HepG2 (cell line): ENCODE measurements at regions not wholly inside any gene's neighbourhood (a gene's known extent, or its start where the extent isn't known, plus 50 kb on each side); places are given as distances from the start of the nearest gene placed in this dataset.

Source experiments
- ATAC-seq: fragments of 200-7000 bp; cut with Tn5 transposase; 3 replicates; pipeline ENCODE4 v1.9.1; 2020; ENCODE audit warnings: mild to moderate bottlenecking, moderate library complexity
- BruUV-seq: library from RNA; stranded (reverse); fragments of 400-500 nt; replicated peaks from 2 replicates; lab custom pipeline; 2021; lab: Mats Ljungman, UMichigan
- CTCF ChIA-PET: fragments of 300-600 bp; formaldehyde crosslinking; extraction: SDS; loops from one replicate; lab custom pipeline; 2021; ENCODE audit warnings: low total read pairs, inconsistent platforms, low intra/inter-chr PET ratio; lab: Yijun Ruan, JAX
- POLR2A ChIA-PET: fragments of 350-600 bp; sonication (Branson Sonifier 250); formaldehyde crosslinking; loops from one replicate; lab custom pipeline; 2020; ENCODE audit warnings: antibody characterized with exemption, inconsistent platforms; lab: Yijun Ruan, JAX
- DNase-seq: peaks from one replicate; pipeline ENCODE4 v3.0.0-alpha.2; 2015; ENCODE audit warnings: low spot score
- FAIRE-seq: peaks from 3 replicates; lab custom pipeline; 2011; peaks lifted over from hg19 to GRCh38; lab: Jason Lieb, UNC
- H2AFZ ChIP-seq: one replicate; pipeline ENCODE4 v1.6.1; 2011; ENCODE audit warnings: low read length, inconsistent platforms
- H3K27ac ChIP-seq: fragments of 300-600 bp; 3 replicates; pipeline ENCODE4 v1.8.0; 2011; ENCODE audit warnings: mixed run types, mild to moderate bottlenecking, mixed read lengths, low read length, inconsistent platforms; ENCODE audit not compliant: insufficient read depth; ENCODE audit errors: extremely low read length
- H3K27me3 ChIP-seq, 2 experiments: fragments of 200-600 bp in 1 of 2; 2 replicates in 1 of 2; 3 replicates in 1 of 2; pipeline versions ENCODE4 v1.6.0 to v1.8.0; 2011; ENCODE audit warnings: low read length in 2 of 2, mild to moderate bottlenecking in 2 of 2, moderate library complexity in 2 of 2, inconsistent platforms in 1 of 2; ENCODE audit not compliant: insufficient read depth in 2 of 2, control insufficient read depth in 1 of 2
- H3K36me3 ChIP-seq, 2 experiments: fragments of 200-600 bp in 1 of 2; replicated peaks in 1 of 2; 2 replicates in 1 of 2; 3 replicates in 1 of 2; pipeline versions ENCODE4 v1.5.1 to v1.8.0; 2011; ENCODE audit warnings: low read length in 2 of 2, inconsistent platforms in 1 of 2; ENCODE audit not compliant: insufficient read depth in 2 of 2, control insufficient read depth in 1 of 2
- H3K4me1 ChIP-seq: 2 replicates; pipeline ENCODE4 v1.5.1; 2012; ENCODE audit warnings: low read length, inconsistent platforms; ENCODE audit not compliant: insufficient read depth
- H3K4me2 ChIP-seq: 2 replicates; pipeline ENCODE4 v1.6.0; 2011; ENCODE audit warnings: low read depth, low read length, inconsistent platforms
- H3K4me3 ChIP-seq, 3 experiments: fragments of 200-600 bp in 1 of 3; sonication (generic), shearing (Covaris generic) in 1 of 3; replicated peaks in 1 of 3; 2 replicates each; pipeline ENCODE4 v1.5.1; 2011 to 2016; ENCODE audit warnings: low read length in 3 of 3, inconsistent platforms in 2 of 3, low read depth in 2 of 3, mild to moderate bottlenecking in 2 of 3, control low read depth in 1 of 3, mixed read lengths in 1 of 3; ENCODE audit not compliant: insufficient read depth in 1 of 3
- H3K79me2 ChIP-seq: one replicate; pipeline ENCODE4 v1.6.1; 2011; ENCODE audit warnings: low read length, inconsistent platforms; ENCODE audit not compliant: insufficient read depth
- H3K9ac ChIP-seq: 2 replicates; pipeline ENCODE4 v1.6.0; 2011; ENCODE audit warnings: mild to moderate bottlenecking, low read depth, low read length, inconsistent platforms; ENCODE audit not compliant: insufficient read depth
- H3K9me3 ChIP-seq: 2 replicates; pipeline ENCODE4 v1.5.1; 2012; ENCODE audit warnings: mild to moderate bottlenecking, low read length
- H4K20me1 ChIP-seq: 2 replicates; pipeline ENCODE4 v1.6.0; 2011; ENCODE audit warnings: inconsistent platforms, mild to moderate bottlenecking, low read length, moderate library complexity; ENCODE audit not compliant: insufficient read depth
- KLF13 ChIP-seq: sonication (generic); formaldehyde crosslinking; IDR thresholded peaks from 2 replicates; pipeline ENCODE4 v1.4.0; 2020; ENCODE audit warnings: mild to moderate bottlenecking, missing genetic modification reagents
- NBN ChIP-seq: fragments of 450-650 bp; conservative IDR thresholded peaks from 2 replicates; pipeline ENCODE4 v1.6.1; 2017
- RERE ChIP-seq: IDR thresholded peaks from 2 replicates; pipeline ENCODE4 v1.6.1; 2016; ENCODE audit warnings: low read depth, missing genetic modification reagents, missing compliant biosample characterization
- TBP ChIP-seq: sonication (generic); formaldehyde crosslinking; IDR thresholded peaks from 2 replicates; pipeline ENCODE4 v1.5.0; 2020; ENCODE audit warnings: missing genetic modification reagents
- TCF7 ChIP-seq: sonication (generic); IDR thresholded peaks from 2 replicates; pipeline ENCODE4 v1.6.1; 2016; ENCODE audit warnings: antibody characterized with exemption, low read depth
- THAP9 ChIP-seq: sonication (generic); formaldehyde crosslinking; IDR thresholded peaks from 2 replicates; pipeline ENCODE4; 2020; ENCODE audit warnings: missing genetic modification reagents, mild to moderate bottlenecking, borderline replicate concordance
- TRAFD1 ChIP-seq: sonication (generic); formaldehyde crosslinking; IDR thresholded peaks from 2 replicates; pipeline ENCODE4 v1.5.1; 2020; ENCODE audit warnings: missing genetic modification reagents, mild to moderate bottlenecking, borderline replicate concordance
- ZBTB7B ChIP-seq: sonication (generic); formaldehyde crosslinking; IDR thresholded peaks from 2 replicates; pipeline ENCODE4 v1.4.0; 2020; ENCODE audit warnings: missing genetic modification reagents
- ZNF143 ChIP-seq: sonication (generic); formaldehyde crosslinking; IDR thresholded peaks from 2 replicates; pipeline ENCODE4 v1.4.0; 2020; ENCODE audit warnings: missing genetic modification reagents
- ZNF552 ChIP-seq: sonication (generic); formaldehyde crosslinking; IDR thresholded peaks from 2 replicates; pipeline ENCODE4 v1.9.0; 2022; ENCODE audit warnings: missing genetic modification reagents, mild to moderate bottlenecking, borderline replicate concordance
- WGBS: methylation state at CpG from one replicate; pipeline ENCODE4 v1.1.6; 2017; ENCODE audit warnings: low lambda C conversion rate; 5-methylcytosine and 5-hydroxymethylcytosine counted together
- in situ Hi-C: cut with HindIII; loops from 2 replicates; pipeline ENCODE4 v1.10.0; 2017; ENCODE audit warnings: low pct_unique_long_range_greater_than_20kb; ENCODE audit not compliant: extremely low pct_ligation_motif_present
- intact Hi-C: fragments of 100-400 bp; cut with micrococcal nuclease; formaldehyde crosslinking; loops from one replicate; pipeline ENCODE4 v1.10.0; 2022; ENCODE audit not compliant: unreplicated experiment

GRCh38 chr15:81948222-81948621 is 97.6 kb downstream of the MEX3B start:
- Histone ChIP-seq H3K4me1 (no peaks in the 10 kb centered on the region), H3K4me2 (no peak overlapping the region), H3K9me3 (no peaks in the 10 kb centered on the region), H2AFZ (no peak overlapping the region), H3K27ac (no peak overlapping the region), H4K20me1 (no peaks in the 10 kb centered on the region), H3K9ac (no peak overlapping the region), H3K36me3 (no peaks in the 10 kb centered on the region), H3K27me3 (peaks cover 0 to 6% of the 10 kb centered on the region in 2 experiments; a peak in 1 of 5 replicates), H3K79me2 (no peaks in the 10 kb centered on the region), H3K4me3 (no peak overlapping the region)
- FAIRE-seq: no peak
- in situ Hi-C loops: no loop called here
- POLR2A ChIA-PET: no interaction called here
- CTCF ChIA-PET: no interaction called here
- ATAC-seq: no peak
- WGBS: 39% methylated on average over 8 of the region's 8 CpGs
- TF ChIP-seq TBP (CRISPR knock-in tag): no peak
- no peak for TF ChIP-seq TRAFD1
- no peak for TF ChIP-seq ZNF552 (CRISPR knock-in tag)
- no peak for TF ChIP-seq TCF7
- no peak for TF ChIP-seq ZBTB7B (CRISPR knock-in tag)
- intact Hi-C loops: no loop called here
- no TSS peak for BruUV-seq
- no peak for DNase-seq

- no peak overlapping the region for H3K4me3 ChIP-seq
- in situ Hi-C loops (no loop called here), intact Hi-C loops (no loop called here)
- H3K9ac ChIP-seq: no peak overlapping the region
- ChIA-PET POLR2A (no interaction called here), CTCF (no interaction called here)
- BruUV-seq: no TSS peak
- no peak overlapping the region for H2AFZ ChIP-seq
- DNase-seq (no peak), FAIRE-seq (no peak), ATAC-seq (no peak)
- H3K79me2 ChIP-seq: no peaks in the 10 kb centered on the region
- no peaks in the 10 kb centered on the region for H4K20me1 ChIP-seq
- H3K9me3 ChIP-seq: no peaks in the 10 kb centered on the region
- no peaks in the 10 kb centered on the region for H3K36me3 ChIP-seq
- no peak overlapping the region for H3K4me2 ChIP-seq
- no peaks in the 10 kb centered on the region for H3K4me1 ChIP-seq
- WGBS: 25% methylated on average over 2 of the region's 2 CpGs
- no peak overlapping the region for H3K27ac ChIP-seq
- peaks cover 0 to 6% of the 10 kb centered on the region in 2 experiments; a peak in 1 of 5 replicates for H3K27me3 ChIP-seq
- TF ChIP-seq RERE (CRISPR knock-in tag): no peak
- TF ChIP-seq KLF13 (CRISPR knock-in tag): no peak
- no peak for TF ChIP-seq NBN
- TF ChIP-seq THAP9 (CRISPR knock-in tag): no peak
- no peak for TF ChIP-seq ZNF143 (CRISPR knock-in tag)
Observed at GRCh38 chr15:81947548-81947947, 98.3 kb downstream of the MEX3B start.
